H54 (cell line): ENCODE measurements at regions not wholly inside any gene's neighbourhood (a gene's known extent, or its start where the extent isn't known, plus 50 kb on each side); places are given as distances from the start of the nearest gene placed in this dataset.

Experiments
- DNase-seq: peaks from one replicate; pipeline ENCODE4 v3.0.0; 2011; ENCODE audit warnings: low spot score, mixed read lengths; ENCODE audit not compliant: insufficient read length
- FAIRE-seq: peaks from 3 replicates; lab custom pipeline; 2011; peaks lifted over from hg19 to GRCh38; lab: Jason Lieb, UNC
- POLR2A ChIP-seq: IDR thresholded peaks from 2 replicates; pipeline ENCODE4 v1.6.1; 2011; ENCODE audit warnings: low read depth, mild to moderate bottlenecking, low read length

DNA sequence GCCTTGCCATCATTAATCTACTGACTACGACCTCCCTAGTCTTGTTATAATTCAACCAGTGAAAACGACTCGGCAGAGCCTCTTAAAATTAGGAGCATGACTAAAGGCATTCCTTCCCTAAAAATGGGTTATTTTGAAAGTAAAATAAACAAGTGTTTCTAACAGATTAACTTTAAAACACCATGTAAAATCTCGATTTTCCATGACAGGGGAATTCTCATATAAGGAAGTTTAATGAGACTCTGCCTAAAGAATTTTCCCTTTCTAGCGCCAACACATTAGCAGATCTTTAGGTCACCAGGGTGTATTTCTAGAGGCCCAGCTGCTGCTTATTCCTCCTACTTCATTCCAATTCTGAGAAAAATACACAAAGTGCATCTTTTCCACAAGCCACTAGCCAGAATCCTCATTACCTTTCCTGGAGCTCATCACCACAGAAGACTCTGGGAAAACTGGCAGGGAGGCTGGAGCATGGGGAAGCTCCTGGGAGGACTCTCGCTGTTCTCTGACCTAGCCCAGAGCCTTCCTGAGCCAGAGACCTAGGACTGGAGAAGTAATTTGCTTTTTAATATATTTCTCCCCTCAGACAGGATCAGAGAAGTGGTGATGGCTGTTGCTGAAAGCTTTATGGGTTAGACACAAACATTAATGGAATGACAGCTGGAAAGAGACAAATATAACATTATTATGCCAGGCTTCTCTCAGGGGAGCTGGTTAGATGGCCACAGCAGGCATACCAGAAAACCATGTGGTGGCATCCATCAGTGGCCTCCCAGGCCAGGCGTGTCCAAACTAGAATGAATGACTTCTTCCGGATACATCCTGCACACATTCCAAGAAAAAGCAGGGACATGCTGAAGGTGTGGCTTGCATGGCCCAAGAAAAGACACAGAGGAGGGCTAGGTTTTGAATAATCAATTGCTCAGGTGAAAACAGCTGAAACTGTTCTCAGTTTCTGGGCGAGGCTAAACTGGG lies 63.6 kb upstream of the CTTNBP2NL start:
- no peak for TF ChIP-seq POLR2A
- FAIRE-seq: no peak

DNA sequence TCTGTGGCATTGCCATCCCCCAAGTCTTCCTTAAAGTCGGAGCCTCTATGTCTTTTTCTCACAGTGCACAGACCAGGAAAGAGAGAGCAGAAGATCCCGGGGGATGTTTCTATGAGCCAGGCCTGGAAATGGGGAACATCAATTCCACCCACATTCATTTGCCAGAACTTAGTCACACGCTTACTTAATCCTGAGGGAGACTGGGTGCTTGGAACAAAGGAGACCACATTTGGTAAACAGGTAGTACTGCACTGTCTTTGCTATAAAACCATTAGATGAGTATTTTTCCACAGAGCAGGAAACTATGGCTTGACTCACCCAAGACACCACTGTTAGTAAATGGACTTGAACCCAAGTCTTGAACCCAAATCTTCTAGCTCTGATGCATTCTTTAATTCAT lies 60.7 kb upstream of the CTTNBP2NL start:
- no peak for FAIRE-seq
- no peak for DNase-seq
- no peak for TF ChIP-seq POLR2A

More for the DNA sequence above, 63.6 kb upstream of the CTTNBP2NL start:
- DNase-seq: no peak

DNA sequence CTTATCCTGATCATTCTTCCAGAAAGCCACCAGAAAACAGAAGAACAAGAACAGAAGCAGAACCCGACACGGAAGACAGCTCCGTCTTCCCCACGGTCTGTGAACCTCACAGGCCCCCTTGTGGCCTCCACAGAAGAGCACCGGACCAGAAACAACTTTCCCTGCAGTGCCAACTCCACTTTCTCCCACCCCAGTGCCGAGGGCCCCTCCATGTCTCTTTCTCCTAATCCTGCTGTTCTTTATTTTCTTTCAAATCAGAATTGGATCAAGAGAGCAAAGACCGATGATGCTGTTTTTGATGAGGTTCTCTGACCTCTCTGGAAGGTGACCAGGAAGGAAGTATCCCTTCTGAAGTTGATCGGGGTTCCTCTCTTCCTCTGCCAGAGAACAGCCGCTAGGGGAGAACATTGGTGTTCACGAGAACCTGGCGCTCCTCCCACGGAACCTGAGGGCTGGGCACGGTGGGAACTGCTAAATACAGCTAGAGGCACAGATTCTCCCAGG lies 58.9 kb upstream of the CTTNBP2NL start:
- FAIRE-seq: no peak
- TF ChIP-seq POLR2A: no peak
- peak; percentile 45 for DNase-seq

DNA sequence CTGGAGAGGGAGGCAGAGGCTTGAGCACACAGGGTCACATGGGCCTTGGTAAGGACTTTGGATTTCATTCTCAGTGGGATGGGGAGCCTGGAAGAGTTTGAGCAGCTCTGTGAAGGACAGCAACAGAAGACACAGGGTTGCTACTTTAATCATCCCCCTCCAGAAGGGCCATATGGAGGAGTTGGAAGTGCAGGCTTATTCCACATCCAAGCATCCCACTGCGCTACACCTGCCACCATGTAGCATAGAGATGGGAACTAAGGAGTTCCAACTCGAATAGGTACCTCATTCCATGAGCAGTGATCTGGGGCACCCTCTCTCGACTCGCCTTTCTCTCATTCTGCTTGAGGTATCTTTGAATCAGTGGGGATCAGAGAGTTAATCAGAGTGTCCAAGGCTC lies 54.0 kb upstream of the CTTNBP2NL start:
- no peak for DNase-seq
- no peak for FAIRE-seq
- no peak for TF ChIP-seq POLR2A

DNA sequence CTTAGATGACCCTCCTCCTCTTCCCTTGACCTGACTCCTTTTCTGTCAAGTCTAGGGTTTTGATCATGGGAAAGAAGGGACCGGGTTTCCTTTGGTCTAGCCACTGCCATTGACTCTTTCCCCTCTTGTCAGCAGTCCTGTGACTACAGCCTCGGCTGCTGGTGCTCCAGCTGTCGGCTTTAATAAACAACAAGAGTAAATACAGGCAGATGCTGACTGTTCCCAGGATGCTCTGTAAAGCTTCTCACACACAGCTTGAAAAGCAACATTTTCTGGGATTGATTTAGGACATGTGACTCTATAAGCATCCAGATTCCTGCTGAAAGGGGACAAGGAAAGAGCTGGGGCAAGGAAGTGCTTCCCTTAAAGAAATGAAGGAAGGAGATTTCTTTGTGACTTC lies 53.5 kb upstream of the CTTNBP2NL start:
- no peak for TF ChIP-seq POLR2A
- FAIRE-seq: no peak
- no peak for DNase-seq

DNA sequence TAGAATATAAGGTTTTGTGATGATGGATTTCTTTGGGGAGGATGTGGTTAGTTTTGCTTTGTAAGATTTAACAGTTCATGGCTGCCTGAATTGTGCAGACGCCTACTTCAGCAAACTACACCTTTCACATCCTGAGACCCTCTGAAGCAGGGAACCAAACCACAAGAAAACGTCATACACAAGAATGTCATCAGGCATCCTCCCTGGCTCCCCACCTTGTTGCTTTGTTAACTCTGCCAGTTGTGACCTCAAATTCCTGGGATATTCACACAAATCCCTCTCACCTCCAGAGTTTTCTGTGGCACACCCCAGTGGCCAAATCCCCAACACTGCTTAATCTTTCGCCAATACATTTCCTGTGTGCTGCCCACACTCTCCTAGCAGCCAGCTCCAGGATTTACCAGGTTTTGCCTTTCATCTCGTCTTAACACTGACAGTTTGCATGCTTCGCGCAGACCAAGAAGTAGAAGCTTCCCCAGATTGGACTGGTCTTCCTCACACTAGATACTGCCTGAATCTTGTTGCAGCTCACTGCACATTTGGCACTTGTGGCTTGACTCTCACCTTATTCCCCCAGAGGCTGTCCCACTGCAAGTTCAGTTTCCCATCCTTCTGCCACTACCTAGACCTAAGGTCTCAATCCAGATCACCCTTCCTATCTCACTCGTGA lies 51.1 kb upstream of the CTTNBP2NL start:
- no peak for FAIRE-seq
- no peak for DNase-seq
- no peak for TF ChIP-seq POLR2A
